ENCODE measurements at regions not wholly inside any gene's neighbourhood (a gene's known extent, or its start where the extent isn't known, plus 50 kb on each side); places are given as distances from the start of the nearest gene placed in this dataset.

DNA sequence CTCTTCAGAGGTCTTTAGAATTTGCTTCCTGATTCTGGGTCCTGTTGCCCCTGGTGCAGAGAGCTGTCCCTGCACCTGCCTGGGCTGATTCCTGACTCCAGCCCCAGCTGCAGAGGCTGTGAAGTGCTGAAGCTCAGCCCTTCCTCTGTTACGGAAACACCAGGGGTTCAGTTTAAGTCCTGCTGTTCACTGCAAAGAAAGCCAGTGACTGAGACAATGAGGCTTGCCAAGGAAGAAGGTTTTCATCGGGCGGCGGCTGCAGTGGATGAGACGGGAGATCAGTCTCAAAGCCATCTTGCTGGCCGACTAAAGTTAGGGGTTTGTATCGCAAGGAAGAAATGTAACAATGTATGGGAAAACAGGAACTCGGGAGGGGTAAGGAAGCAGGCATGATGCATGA lies 142.4 kb upstream of the ZNF236 start:
- TF ChIP-seq, protein P1, sequence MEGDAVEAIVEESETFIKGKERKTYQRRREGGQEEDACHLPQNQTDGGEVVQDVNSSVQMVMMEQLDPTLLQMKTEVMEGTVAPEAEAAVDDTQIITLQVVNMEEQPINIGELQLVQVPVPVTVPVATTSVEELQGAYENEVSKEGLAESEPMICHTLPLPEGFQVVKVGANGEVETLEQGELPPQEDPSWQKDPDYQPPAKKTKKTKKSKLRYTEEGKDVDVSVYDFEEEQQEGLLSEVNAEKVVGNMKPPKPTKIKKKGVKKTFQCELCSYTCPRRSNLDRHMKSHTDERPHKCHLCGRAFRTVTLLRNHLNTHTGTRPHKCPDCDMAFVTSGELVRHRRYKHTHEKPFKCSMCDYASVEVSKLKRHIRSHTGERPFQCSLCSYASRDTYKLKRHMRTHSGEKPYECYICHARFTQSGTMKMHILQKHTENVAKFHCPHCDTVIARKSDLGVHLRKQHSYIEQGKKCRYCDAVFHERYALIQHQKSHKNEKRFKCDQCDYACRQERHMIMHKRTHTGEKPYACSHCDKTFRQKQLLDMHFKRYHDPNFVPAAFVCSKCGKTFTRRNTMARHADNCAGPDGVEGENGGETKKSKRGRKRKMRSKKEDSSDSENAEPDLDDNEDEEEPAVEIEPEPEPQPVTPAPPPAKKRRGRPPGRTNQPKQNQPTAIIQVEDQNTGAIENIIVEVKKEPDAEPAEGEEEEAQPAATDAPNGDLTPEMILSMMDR (IDR thresholded peaks at IDR 0.05): no peak
- TF ChIP-seq POLR2A (IDR thresholded peaks at IDR 0.05; ENCODE audit: low read depth): no peak
